ENCODE measurements at regions not wholly inside any gene's neighbourhood (a gene's known extent, or its start where the extent isn't known, plus 50 kb on each side); places are given as distances from the start of the nearest gene placed in this dataset.
A peak's percentile ranks its signal among the peaks of the same experiment; 100 is the strongest.

GRCh38 chr9:86555661-86556060 lies 201.5 kb upstream of the TUT7 start:
- no peaks in the 10 kb centered on the region for H3K27me3 ChIP-seq (ENCODE audit: control insufficient read depth, insufficient read depth, low read length)
- no peaks in the 10 kb centered on the region for H3K9me3 ChIP-seq (replicated peaks; ENCODE audit: control insufficient read depth, low read depth, low read length)
- H3K36me3 ChIP-seq (ENCODE audit: control insufficient read depth, insufficient read depth, low read length) = no peaks in the 10 kb centered on the region
- peaks cover 18% of the 10 kb centered on the region for H3K4me1 ChIP-seq (ENCODE audit: control insufficient read depth, insufficient read depth, low read length)
- no CpG with 5 or more reads among the region's 2 CpGs for WGBS (ENCODE audit: insufficient coverage)
- H3K27ac ChIP-seq (ENCODE audit: low read length) = no peak overlapping the region
- DNase-seq = peak; percentile 68
- H3K4me3 ChIP-seq (ENCODE audit: low read length) = no peak overlapping the region

GRCh38 chr9:86550401-86550800 lies 196.2 kb upstream of the TUT7 start:
- WGBS (ENCODE audit: insufficient coverage) = no CpG with 5 or more reads among the region's 2 CpGs
- no peaks in the 10 kb centered on the region for H3K36me3 ChIP-seq (ENCODE audit: control insufficient read depth, insufficient read depth, low read length)
- H3K4me3 ChIP-seq (ENCODE audit: low read length) = no peak overlapping the region
- H3K9me3 ChIP-seq (replicated peaks; ENCODE audit: control insufficient read depth, low read depth, low read length) = no peaks in the 10 kb centered on the region
- no peak for DNase-seq
- peak overlapping the region; percentile 78 for H3K27ac ChIP-seq (ENCODE audit: low read length)
- no peaks in the 10 kb centered on the region for H3K27me3 ChIP-seq (ENCODE audit: control insufficient read depth, insufficient read depth, low read length)
- peaks cover 32% of the 10 kb centered on the region for H3K4me1 ChIP-seq (ENCODE audit: control insufficient read depth, insufficient read depth, low read length)

GRCh38 chr9:86549920-86550319 lies 195.7 kb upstream of the TUT7 start:
- no peaks in the 10 kb centered on the region for H3K36me3 ChIP-seq (ENCODE audit: control insufficient read depth, insufficient read depth, low read length)
- 50% methylated on average over 2 of the region's 2 CpGs for WGBS (ENCODE audit: insufficient coverage)
- no peak overlapping the region for H3K4me3 ChIP-seq (ENCODE audit: low read length)
- DNase-seq = no peak
- H3K27ac ChIP-seq (ENCODE audit: low read length) = peak overlapping the region; percentile 78
- peaks cover 35% of the 10 kb centered on the region for H3K4me1 ChIP-seq (ENCODE audit: control insufficient read depth, insufficient read depth, low read length)
- H3K27me3 ChIP-seq (ENCODE audit: control insufficient read depth, insufficient read depth, low read length) = no peaks in the 10 kb centered on the region
- H3K9me3 ChIP-seq (replicated peaks; ENCODE audit: control insufficient read depth, low read depth, low read length) = no peaks in the 10 kb centered on the region

- WGBS (ENCODE audit: insufficient coverage) = 29% methylated on average over 1 of the region's 2 CpGs
- peaks cover 36% of the 10 kb centered on the region for H3K4me1 ChIP-seq (ENCODE audit: control insufficient read depth, insufficient read depth, low read length)
- no peak overlapping the region for H3K4me3 ChIP-seq (ENCODE audit: low read length)
- DNase-seq = peak; percentile 87
- H3K9me3 ChIP-seq (replicated peaks; ENCODE audit: control insufficient read depth, low read depth, low read length) = no peaks in the 10 kb centered on the region
- H3K27ac ChIP-seq (ENCODE audit: low read length) = peak overlapping the region; percentile 78
- H3K36me3 ChIP-seq (ENCODE audit: control insufficient read depth, insufficient read depth, low read length) = no peaks in the 10 kb centered on the region
- H3K27me3 ChIP-seq (ENCODE audit: control insufficient read depth, insufficient read depth, low read length) = no peaks in the 10 kb centered on the region
These were observed 195.2 kb upstream of the TUT7 start for GRCh38 chr9:86549401-86549811.

- 87% methylated on average over 4 of the region's 4 CpGs for WGBS (ENCODE audit: insufficient coverage)
- Histone ChIP-seq H3K4me3 (ENCODE audit: low read length) (no peak overlapping the region), H3K27me3 (ENCODE audit: control insufficient read depth, insufficient read depth, low read length) (no peaks in the 10 kb centered on the region), H3K9me3 (replicated peaks; ENCODE audit: control insufficient read depth, low read depth, low read length) (no peaks in the 10 kb centered on the region), H3K4me1 (ENCODE audit: control insufficient read depth, insufficient read depth, low read length) (peaks cover 34% of the 10 kb centered on the region), H3K27ac (ENCODE audit: low read length) (peak overlapping the region; percentile 78), H3K36me3 (ENCODE audit: control insufficient read depth, insufficient read depth, low read length) (no peaks in the 10 kb centered on the region)
- DNase-seq = no peak
These were observed 194.0 kb upstream of the TUT7 start for GRCh38 chr9:86548220-86548619.

GRCh38 chr9:86547571-86547970 lies 193.4 kb upstream of the TUT7 start:
- H3K27ac ChIP-seq (ENCODE audit: low read length) = peak overlapping the region; percentile 78
- H3K36me3 ChIP-seq (ENCODE audit: control insufficient read depth, insufficient read depth, low read length) = no peaks in the 10 kb centered on the region
- no peaks in the 10 kb centered on the region for H3K27me3 ChIP-seq (ENCODE audit: control insufficient read depth, insufficient read depth, low read length)
- H3K4me3 ChIP-seq (ENCODE audit: low read length) = no peak overlapping the region
- H3K4me1 ChIP-seq (ENCODE audit: control insufficient read depth, insufficient read depth, low read length) = peaks cover 34% of the 10 kb centered on the region
- peak; percentile 58 for DNase-seq
- H3K9me3 ChIP-seq (replicated peaks; ENCODE audit: control insufficient read depth, low read depth, low read length) = no peaks in the 10 kb centered on the region

- Histone ChIP-seq H3K27ac (ENCODE audit: low read length) (peak overlapping the region; percentile 78), H3K4me3 (ENCODE audit: low read length) (no peak overlapping the region), H3K4me1 (ENCODE audit: control insufficient read depth, insufficient read depth, low read length) (peaks cover 34% of the 10 kb centered on the region), H3K27me3 (ENCODE audit: control insufficient read depth, insufficient read depth, low read length) (no peaks in the 10 kb centered on the region), H3K36me3 (ENCODE audit: control insufficient read depth, insufficient read depth, low read length) (no peaks in the 10 kb centered on the region), H3K9me3 (replicated peaks; ENCODE audit: control insufficient read depth, low read depth, low read length) (no peaks in the 10 kb centered on the region)
- 47% methylated on average over 4 of the region's 5 CpGs for WGBS (ENCODE audit: insufficient coverage)
- DNase-seq = peak; percentile 94
These were observed 192.5 kb upstream of the TUT7 start for GRCh38 chr9:86546712-86547111.

- Histone ChIP-seq H3K9me3 (replicated peaks; ENCODE audit: control insufficient read depth, low read depth, low read length) (no peaks in the 10 kb centered on the region), H3K36me3 (ENCODE audit: control insufficient read depth, insufficient read depth, low read length) (no peaks in the 10 kb centered on the region), H3K27me3 (ENCODE audit: control insufficient read depth, insufficient read depth, low read length) (no peaks in the 10 kb centered on the region), H3K27ac (ENCODE audit: low read length) (peak overlapping the region; percentile 78), H3K4me1 (ENCODE audit: control insufficient read depth, insufficient read depth, low read length) (peaks cover 32% of the 10 kb centered on the region), H3K4me3 (ENCODE audit: low read length) (no peak overlapping the region)
- no CpG with 5 or more reads among the region's 2 CpGs for WGBS (ENCODE audit: insufficient coverage)
- DNase-seq = peak; percentile 57
These were observed 190.9 kb upstream of the TUT7 start for GRCh38 chr9:86545090-86545489.

- Histone ChIP-seq H3K36me3 (ENCODE audit: control insufficient read depth, insufficient read depth, low read length) (no peaks in the 10 kb centered on the region), H3K9me3 (replicated peaks; ENCODE audit: control insufficient read depth, low read depth, low read length) (no peaks in the 10 kb centered on the region), H3K4me1 (ENCODE audit: control insufficient read depth, insufficient read depth, low read length) (peaks cover 9% of the 10 kb centered on the region), H3K27ac (ENCODE audit: low read length) (peak overlapping the region; percentile 47), H3K4me3 (ENCODE audit: low read length) (no peak overlapping the region), H3K27me3 (ENCODE audit: control insufficient read depth, insufficient read depth, low read length) (no peaks in the 10 kb centered on the region)
- DNase-seq = peak; percentile 78
- WGBS (ENCODE audit: insufficient coverage) = no CpG with 5 or more reads among the region's 2 CpGs
These were observed 186.9 kb upstream of the TUT7 start for GRCh38 chr9:86541014-86541570.

GRCh38 chr9:86535406-86535915 lies 181.3 kb upstream of the TUT7 start:
- H3K27me3 ChIP-seq (ENCODE audit: control insufficient read depth, insufficient read depth, low read length) = no peaks in the 10 kb centered on the region
- no peak for DNase-seq
- peak overlapping the region; percentile 76 for H3K27ac ChIP-seq (ENCODE audit: low read length)
- WGBS (ENCODE audit: insufficient coverage) = 80% methylated on average over 5 of the region's 5 CpGs
- no peaks in the 10 kb centered on the region for H3K36me3 ChIP-seq (ENCODE audit: control insufficient read depth, insufficient read depth, low read length)
- no peak overlapping the region for H3K4me3 ChIP-seq (ENCODE audit: low read length)
- peaks cover 9% of the 10 kb centered on the region for H3K4me1 ChIP-seq (ENCODE audit: control insufficient read depth, insufficient read depth, low read length)
- no peaks in the 10 kb centered on the region for H3K9me3 ChIP-seq (replicated peaks; ENCODE audit: control insufficient read depth, low read depth, low read length)
